OCI-LY3 (cell line): ENCODE measurements at regions not wholly inside any gene's neighbourhood (a gene's known extent, or its start where the extent isn't known, plus 50 kb on each side); places are given as distances from the start of the nearest gene placed in this dataset.

Experiments
- H2AFZ ChIP-seq: fragments of 200-600, 300-600 bp; shearing (Covaris generic); 2 replicates; pipeline ENCODE4 v1.6.0; 2014; ENCODE audit warnings: antibody characterized with exemption, low read depth, low read length
- H3K27ac ChIP-seq: fragments of 200-600, 300-600 bp; sonication (generic); 2 replicates; pipeline ENCODE4 v1.5.1; 2014; ENCODE audit warnings: mild to moderate bottlenecking, low read length, moderate library complexity, mixed read lengths
- H3K27me3 ChIP-seq: fragments of 200-600, 300-600 bp; sonication (generic); 2 replicates; pipeline ENCODE4 v1.6.1; 2014; ENCODE audit warnings: low read depth, low read length, mixed read lengths
- H3K36me3 ChIP-seq: fragments of 200-600, 300-600 bp; sonication (generic); replicated peaks from 2 replicates; pipeline ENCODE3; 2014; ENCODE audit warnings: low read depth, low read length, mixed read lengths
- H3K4me1 ChIP-seq: fragments of 300-600, 200-600 bp; sonication (generic); 2 replicates; pipeline ENCODE4 v1.6.1; 2014; ENCODE audit warnings: low read length, mixed read lengths
- H3K4me2 ChIP-seq: fragments of 200-600, 300-600 bp; sonication (generic); 2 replicates; pipeline ENCODE4 v1.6.1; 2014; ENCODE audit warnings: low read length, mixed read lengths
- H3K4me3 ChIP-seq: fragments of 300-600, 200-600 bp; sonication (generic); 2 replicates; pipeline ENCODE4 v1.5.1; 2014; ENCODE audit warnings: antibody characterized with exemption, mild to moderate bottlenecking, low read length, moderate library complexity
- H3K79me2 ChIP-seq: fragments of 300-600, 200-600 bp; shearing (Covaris generic); 2 replicates; pipeline ENCODE4 v1.6.1; 2014; ENCODE audit warnings: mild to moderate bottlenecking, low read length, mixed read lengths
- H3K9ac ChIP-seq: fragments of 300-600, 200-600 bp; shearing (Covaris generic); 2 replicates; pipeline ENCODE4 v1.6.0; 2014; ENCODE audit warnings: mild to moderate bottlenecking, low read length, moderate library complexity
- H3K9me3 ChIP-seq: fragments of 200-600, 300-600 bp; shearing (Covaris generic); 2 replicates; pipeline ENCODE4 v1.6.1; 2014; ENCODE audit warnings: low read length, mixed read lengths; ENCODE audit not compliant: insufficient read depth
- H4K20me1 ChIP-seq: fragments of 200-600, 300-600 bp; sonication (generic); 2 replicates; pipeline ENCODE4 v1.6.1; 2016; ENCODE audit warnings: low read length, mixed read lengths; ENCODE audit not compliant: insufficient read depth
- EZH2phosphoT487 ChIP-seq: fragments of 200-600 bp; shearing (Covaris generic); IDR thresholded peaks from 2 replicates; pipeline ENCODE4 v1.6.1; 2018; ENCODE audit warnings: antibody characterized with exemption, mixed run types, low read depth
- TF ChIP-seq, protein P1 (sequence below): fragments of 200-600, 300-600 bp; sonication (generic); IDR thresholded peaks from 2 replicates; pipeline ENCODE4 v1.5.1; 2014; ENCODE audit warnings: antibody characterized with exemption, low read length, low read depth

- Histone ChIP-seq H2AFZ (no peak overlapping the region), H3K4me3 (no peak overlapping the region), H3K9ac (no peak overlapping the region), H3K4me2 (no peak overlapping the region), H3K27ac (no peak overlapping the region), H4K20me1 (no peaks in the 10 kb centered on the region), H3K36me3 (no peaks in the 10 kb centered on the region), H3K27me3 (no peaks in the 10 kb centered on the region), H3K79me2 (no peaks in the 10 kb centered on the region), H3K9me3 (no peaks in the 10 kb centered on the region), H3K4me1 (peaks cover 43% of the 10 kb centered on the region)
- TF ChIP-seq EZH2phosphoT487: no peak
- TF ChIP-seq, protein P1, sequence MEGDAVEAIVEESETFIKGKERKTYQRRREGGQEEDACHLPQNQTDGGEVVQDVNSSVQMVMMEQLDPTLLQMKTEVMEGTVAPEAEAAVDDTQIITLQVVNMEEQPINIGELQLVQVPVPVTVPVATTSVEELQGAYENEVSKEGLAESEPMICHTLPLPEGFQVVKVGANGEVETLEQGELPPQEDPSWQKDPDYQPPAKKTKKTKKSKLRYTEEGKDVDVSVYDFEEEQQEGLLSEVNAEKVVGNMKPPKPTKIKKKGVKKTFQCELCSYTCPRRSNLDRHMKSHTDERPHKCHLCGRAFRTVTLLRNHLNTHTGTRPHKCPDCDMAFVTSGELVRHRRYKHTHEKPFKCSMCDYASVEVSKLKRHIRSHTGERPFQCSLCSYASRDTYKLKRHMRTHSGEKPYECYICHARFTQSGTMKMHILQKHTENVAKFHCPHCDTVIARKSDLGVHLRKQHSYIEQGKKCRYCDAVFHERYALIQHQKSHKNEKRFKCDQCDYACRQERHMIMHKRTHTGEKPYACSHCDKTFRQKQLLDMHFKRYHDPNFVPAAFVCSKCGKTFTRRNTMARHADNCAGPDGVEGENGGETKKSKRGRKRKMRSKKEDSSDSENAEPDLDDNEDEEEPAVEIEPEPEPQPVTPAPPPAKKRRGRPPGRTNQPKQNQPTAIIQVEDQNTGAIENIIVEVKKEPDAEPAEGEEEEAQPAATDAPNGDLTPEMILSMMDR: no peak
Measured at GRCh38 chr10:123559823-123560092, 106.4 kb upstream of the GPR26 start.

DNA sequence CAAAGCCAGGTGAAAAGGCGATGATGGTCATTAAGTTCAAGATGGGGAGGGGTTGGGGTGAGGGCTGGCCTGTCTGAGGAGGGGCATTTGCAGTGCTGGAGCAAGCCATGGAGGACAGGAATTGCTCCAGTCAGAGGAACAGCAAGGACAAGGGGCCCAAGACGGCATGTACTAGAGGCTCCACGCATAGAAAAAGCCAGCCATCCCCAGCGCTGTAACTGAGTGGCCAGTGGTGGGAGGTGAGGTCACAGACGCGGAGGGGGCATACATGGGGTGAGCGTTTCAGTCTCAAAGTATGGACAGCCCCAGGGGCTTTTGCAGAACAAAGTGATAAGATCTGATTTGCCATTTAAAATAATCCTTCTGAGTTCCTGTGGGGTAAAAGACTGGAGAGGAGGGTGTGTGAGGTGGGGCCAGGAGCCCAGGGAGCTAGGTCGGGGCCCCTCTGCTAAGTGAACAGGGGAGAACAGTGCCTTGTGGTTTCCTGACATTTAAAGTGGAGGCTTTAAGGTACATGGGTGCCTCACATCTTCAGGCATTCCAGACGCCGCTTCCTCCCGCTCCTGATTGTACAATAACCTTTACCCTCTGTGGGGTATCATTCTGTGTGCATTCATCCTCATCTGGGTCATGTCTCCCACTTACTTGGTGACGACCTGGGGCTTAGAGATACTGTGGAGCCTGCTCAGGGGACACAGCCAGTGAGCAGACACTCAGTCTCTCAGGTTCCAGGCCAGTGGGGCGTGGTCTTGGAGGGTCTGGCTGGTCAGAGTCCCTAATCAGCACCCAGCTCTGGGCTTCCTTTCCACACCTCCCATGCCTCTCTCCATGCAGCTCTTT is 105.6 kb upstream of the GPR26 start:
- no peaks in the 10 kb centered on the region for H3K79me2 ChIP-seq
- H3K36me3 ChIP-seq: no peaks in the 10 kb centered on the region
- H4K20me1 ChIP-seq: no peaks in the 10 kb centered on the region
- H3K9ac ChIP-seq: no peak overlapping the region
- H3K4me2 ChIP-seq: no peak overlapping the region
- no peaks in the 10 kb centered on the region for H3K9me3 ChIP-seq
- H2AFZ ChIP-seq: no peak overlapping the region
- TF ChIP-seq, protein P1: no peak
- TF ChIP-seq EZH2phosphoT487: no peak
- no peak overlapping the region for H3K4me3 ChIP-seq
- H3K27ac ChIP-seq: no peak overlapping the region
- no peaks in the 10 kb centered on the region for H3K27me3 ChIP-seq
- peaks cover 35% of the 10 kb centered on the region for H3K4me1 ChIP-seq

GRCh38 chr10:123561141-123561440 is 105.1 kb upstream of the GPR26 start:
- no peak overlapping the region for H3K4me2 ChIP-seq
- H3K27me3 ChIP-seq: no peaks in the 10 kb centered on the region
- no peak overlapping the region for H3K27ac ChIP-seq
- H3K36me3 ChIP-seq: no peaks in the 10 kb centered on the region
- H3K9ac ChIP-seq: no peak overlapping the region
- no peaks in the 10 kb centered on the region for H3K79me2 ChIP-seq
- peaks cover 30% of the 10 kb centered on the region for H3K4me1 ChIP-seq
- H4K20me1 ChIP-seq: no peaks in the 10 kb centered on the region
- no peaks in the 10 kb centered on the region for H3K9me3 ChIP-seq
- H3K4me3 ChIP-seq: no peak overlapping the region
- H2AFZ ChIP-seq: no peak overlapping the region
- no peak for TF ChIP-seq EZH2phosphoT487
- TF ChIP-seq, protein P1: no peak

DNA sequence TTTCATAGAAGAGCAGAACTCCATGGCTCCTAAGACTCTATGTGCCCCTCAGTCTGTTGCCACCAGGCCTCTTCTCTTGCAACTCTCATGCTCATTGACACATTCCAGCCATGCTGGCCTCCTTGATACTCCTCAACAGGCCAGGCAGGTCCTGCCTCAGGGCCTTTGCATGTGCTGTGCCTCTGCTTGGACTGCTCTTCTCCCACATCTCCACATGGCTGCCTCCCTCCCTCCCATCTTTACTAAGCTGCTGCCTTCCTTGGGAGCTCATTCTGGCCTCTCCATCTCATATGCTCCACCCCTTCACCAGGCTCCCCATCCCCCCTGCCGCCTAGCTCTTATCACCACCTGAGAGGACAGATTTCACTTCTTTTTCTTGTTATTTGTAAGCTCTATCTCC is 103.8 kb upstream of the GPR26 start:
- Histone ChIP-seq H3K9ac (no peak overlapping the region), H3K36me3 (no peaks in the 10 kb centered on the region), H3K27me3 (no peaks in the 10 kb centered on the region), H3K4me1 (peaks cover 29% of the 10 kb centered on the region), H3K79me2 (no peaks in the 10 kb centered on the region), H3K4me2 (no peak overlapping the region), H2AFZ (no peak overlapping the region), H3K27ac (no peak overlapping the region), H4K20me1 (no peaks in the 10 kb centered on the region), H3K9me3 (no peaks in the 10 kb centered on the region), H3K4me3 (no peak overlapping the region)
- TF ChIP-seq, protein P1: no peak
- TF ChIP-seq EZH2phosphoT487: no peak
